Liver (tissue), 8 donors: ENCODE measurements at regions not wholly inside any gene's neighbourhood (a gene's known extent, or its start where the extent isn't known, plus 50 kb on each side); places are given as distances from the start of the nearest gene placed in this dataset.
"Not testable (repeated sequence)": the region's sequence is repeated elsewhere in the genome, so short reads cannot be mapped to it uniquely, and the experiment has no call there.

ENCODE experiments used
- DNase-seq: peaks from one replicate; pipeline ENCODE4 v3.0.0-alpha.2; 2017; ENCODE audit warnings: low spot score
- H3K27ac ChIP-seq, 2 donors: one replicate each; pipeline ENCODE4 v1.7.0; 2013; ENCODE audit warnings: inconsistent platforms in 2 of 2, low read length in 2 of 2, control low read depth in 1 of 2, low read depth in 1 of 2, mild to moderate bottlenecking in 1 of 2
- H3K27me3 ChIP-seq, 4 donors: one replicate each; pipeline versions ENCODE4 v1.6.1 to v1.7.0; 2013; ENCODE audit warnings: low read length in 3 of 4, inconsistent platforms in 1 of 4, mild to moderate bottlenecking in 1 of 4, moderate library complexity in 1 of 4; ENCODE audit not compliant: control insufficient read depth in 4 of 4, insufficient read depth in 4 of 4
- H3K36me3 ChIP-seq, 4 donors: one replicate each; pipeline versions ENCODE4 v1.6.1 to v1.7.0; 2013; ENCODE audit warnings: low read length in 3 of 4, mild to moderate bottlenecking in 3 of 4, low read depth in 1 of 4, moderate library complexity in 1 of 4; ENCODE audit not compliant: control insufficient read depth in 4 of 4, insufficient read depth in 3 of 4
- H3K4me1 ChIP-seq, 4 donors: one replicate each; pipeline versions ENCODE4 v1.6.1 to v1.7.0; 2013; ENCODE audit warnings: low read length in 3 of 4, mild to moderate bottlenecking in 3 of 4, moderate library complexity in 1 of 4; ENCODE audit not compliant: control insufficient read depth in 4 of 4, insufficient read depth in 4 of 4
- H3K4me3 ChIP-seq, 3 donors: one replicate each; pipeline versions ENCODE4 v1.6.1 to v1.7.0; 2013; ENCODE audit warnings: low read length in 3 of 3, control low read depth in 1 of 3, low read depth in 1 of 3, mild to moderate bottlenecking in 1 of 3
- H3K9ac ChIP-seq, 2 donors: one replicate each; pipeline ENCODE4 v1.7.0; 2013; ENCODE audit warnings: low read length in 2 of 2, mild to moderate bottlenecking in 2 of 2, moderate library complexity in 2 of 2, control low read depth in 1 of 2, low read depth in 1 of 2
- H3K9me3 ChIP-seq, 4 donors: one replicate each; pipeline versions ENCODE4 v1.6.1 to v1.7.0; 2013; ENCODE audit warnings: low read length in 3 of 4; ENCODE audit not compliant: control insufficient read depth in 4 of 4
- ATF3 ChIP-seq: IDR thresholded peaks from 2 replicates; pipeline ENCODE4 v1.6.1; 2016; ENCODE audit warnings: antibody characterized with exemption
- CTCF ChIP-seq: fragments of 150-350 bp; IDR thresholded peaks from 2 replicates; pipeline ENCODE4 v1.5.1; 2017; ENCODE audit warnings: improper control_type of control experiment, low read depth, low read length; ENCODE audit not compliant: missing input control
- EGR1 ChIP-seq, 2 donors: IDR thresholded peaks; 2 replicates each; pipeline ENCODE4 v1.6.1; 2016 to 2018; ENCODE audit warnings: antibody characterized with exemption in 2 of 2, low read depth in 2 of 2
- FOXA1 ChIP-seq: IDR thresholded peaks from 2 replicates; pipeline ENCODE4 v1.6.1; 2016; ENCODE audit warnings: antibody characterized with exemption
- FOXA2 ChIP-seq: IDR thresholded peaks from 2 replicates; pipeline ENCODE4 v1.6.1; 2016; ENCODE audit warnings: antibody characterized with exemption
- GABPA ChIP-seq, 2 donors: IDR thresholded peaks in 1 of 2; conservative IDR thresholded peaks in 1 of 2; 2 replicates each; pipeline ENCODE4 v1.6.1; 2016; ENCODE audit warnings: antibody characterized with exemption in 2 of 2, mild to moderate bottlenecking in 1 of 2, moderate library complexity in 1 of 2
- HNF4G ChIP-seq: IDR thresholded peaks from 2 replicates; pipeline ENCODE4 v1.6.1; 2016; ENCODE audit warnings: antibody characterized with exemption
- JUND ChIP-seq, 2 donors: IDR thresholded peaks; 2 replicates each; pipeline ENCODE4 v1.6.1; 2016; ENCODE audit warnings: antibody characterized with exemption in 2 of 2
- RAD21 ChIP-seq, 2 donors: IDR thresholded peaks; 2 replicates each; pipeline ENCODE4 v1.6.1; 2016; ENCODE audit warnings: antibody characterized with exemption in 2 of 2, mild to moderate bottlenecking in 2 of 2
- REST ChIP-seq: IDR thresholded peaks from 2 replicates; pipeline ENCODE4 v1.6.1; 2016; ENCODE audit warnings: antibody characterized with exemption, mild to moderate bottlenecking
- RXRA ChIP-seq, 2 donors: IDR thresholded peaks; 2 replicates each; pipeline ENCODE4 v1.6.1; 2017 to 2018; ENCODE audit warnings: antibody characterized with exemption in 2 of 2, mild to moderate bottlenecking in 1 of 2
- SP1 ChIP-seq: IDR thresholded peaks from 2 replicates; pipeline ENCODE4 v1.6.1; 2018; ENCODE audit warnings: antibody characterized with exemption, mild to moderate bottlenecking
- TAF1 ChIP-seq: conservative IDR thresholded peaks from 2 replicates; pipeline ENCODE4 v1.6.1; 2016; ENCODE audit warnings: antibody characterized with exemption, mild to moderate bottlenecking
- YY1 ChIP-seq: IDR thresholded peaks from 2 replicates; pipeline ENCODE4 v1.6.1; 2016; ENCODE audit warnings: antibody characterized with exemption, mild to moderate bottlenecking
- ZBTB33 ChIP-seq: IDR thresholded peaks from 2 replicates; pipeline ENCODE4 v1.6.1; 2016; ENCODE audit warnings: antibody characterized with exemption
- WGBS: extraction: QIAGEN DNeasy Blood & Tissue Kit; methylation state at CpG from one replicate; pipeline ENCODE4 v1.1.7; 2013; 5-methylcytosine and 5-hydroxymethylcytosine counted together
- donor health status: healthy.
- donor health status: healthy.
- donor health status: healthy.
- donor health status: healthy.
- donor health status: healthy.

GRCh38 chr13:73304442-73304841 lies 245.6 kb downstream of the KLF5 start (continued):
- TF ChIP-seq REST (no peak), JUND (IDR thresholded peaks at IDR 0.05) (no peak), SP1 (no peak), HNF4G (no peak), FOXA1 (no peak), EGR1 (IDR thresholded peaks at IDR 0.05; ENCODE audit: low read depth in 2 of 2) (no peak), GABPA (IDR thresholded peaks at IDR 0.05 in 1 of 2, conservative IDR thresholded peaks at IDR 0.05 in 1 of 2) (no peak)

GRCh38 chr13:73303851-73304250 lies 245.0 kb downstream of the KLF5 start:
- no peak overlapping the region for H3K27ac ChIP-seq
- H3K4me3 ChIP-seq = no peak overlapping the region
- WGBS = 84% methylated on average over 6 of the region's 6 CpGs
- no peaks in the 10 kb centered on the region for H3K36me3 ChIP-seq
- TF ChIP-seq RXRA (IDR thresholded peaks at IDR 0.05) (no peak), YY1 (no peak), EGR1 (IDR thresholded peaks at IDR 0.05; ENCODE audit: low read depth in 2 of 2) (no peak), FOXA2 (no peak), HNF4G (no peak), GABPA (IDR thresholded peaks at IDR 0.05 in 1 of 2, conservative IDR thresholded peaks at IDR 0.05 in 1 of 2) (no peak), TAF1 (no peak), SP1 (no peak), FOXA1 (no peak), RAD21 (IDR thresholded peaks at IDR 0.05) (no peak), ZBTB33 (no peak), REST (no peak), CTCF (no peak), ATF3 (no peak)
- peaks cover 0 to 5% (median 2%) of the 10 kb centered on the region in 4 donors for H3K4me1 ChIP-seq
- no peak for DNase-seq
- H3K27me3 ChIP-seq = no peaks in the 10 kb centered on the region
- H3K9me3 ChIP-seq = no peaks in the 10 kb centered on the region
- H3K9ac ChIP-seq = no peak overlapping the region

GRCh38 chr13:73301622-73302021 lies 242.8 kb downstream of the KLF5 start:
- H3K27me3 ChIP-seq, H3K9ac ChIP-seq, DNase-seq, H3K9me3 ChIP-seq, H3K4me3 ChIP-seq, H3K36me3 ChIP-seq, H3K4me1 ChIP-seq, H3K27ac ChIP-seq: not testable (repeated sequence)
